K562 (cell line): ENCODE measurements at regions not wholly inside any gene's neighbourhood (a gene's known extent, or its start where the extent isn't known, plus 50 kb on each side); places are given as distances from the start of the nearest gene placed in this dataset.

Source experiments
- ATAC-seq: fragments of 200-7000 bp; cut with Tn5 transposase; 3 replicates; pipeline ENCODE4 v1.9.1; 2020; ENCODE audit warnings: moderate library complexity
- BruUV-seq: library from RNA; stranded (reverse); fragments of 400-500 nt; replicated peaks from 2 replicates; lab custom pipeline; 2021; lab: Mats Ljungman, UMichigan
- CTCF ChIA-PET: fragments of 300-600 bp; formaldehyde crosslinking; extraction: SDS; loops from one replicate; lab custom pipeline; 2021; ENCODE audit warnings: low intra/inter-chr PET ratio; lab: Yijun Ruan, JAX
- POLR2A ChIA-PET: fragments of 300-600, 350-650 bp; sonication (Branson Sonifier 250); formaldehyde crosslinking; extraction: SDS; loops from one replicate; lab custom pipeline; 2021; ENCODE audit warnings: antibody characterized with exemption, inconsistent platforms; lab: Yijun Ruan, JAX
- DNase-seq, 4 experiments: peaks; one replicate each; pipeline versions ENCODE4 v3.0.0 to v3.0.0-alpha.2; 2011 to 2018; ENCODE audit warnings: low spot score in 3 of 4, mixed read lengths in 3 of 4; ENCODE audit errors: extremely low read depth in 1 of 4
- FAIRE-seq: peaks from 2 replicates; lab custom pipeline; 2011; peaks lifted over from hg19 to GRCh38; lab: Jason Lieb, UNC
- H2AFZ ChIP-seq: 2 replicates; pipeline ENCODE4 v1.6.0; 2011; ENCODE audit warnings: low read depth, low read length, control low read depth, inconsistent platforms
- H3K27ac ChIP-seq: fragments of 200-600 bp; 3 replicates; pipeline ENCODE4 v1.8.0; 2011; ENCODE audit warnings: low read depth, mild to moderate bottlenecking, control low read depth, inconsistent platforms, low read length, moderate library complexity, mixed read lengths; ENCODE audit errors: extremely low read depth
- H3K27me3 ChIP-seq, 2 experiments: fragments of 300-600 bp in 1 of 2; 2 replicates in 1 of 2; 3 replicates in 1 of 2; pipeline versions ENCODE4 v1.6.0 to v1.8.0; 2011; ENCODE audit warnings: inconsistent platforms in 2 of 2, low read length in 2 of 2, mild to moderate bottlenecking in 1 of 2, mixed read lengths in 1 of 2, moderate library complexity in 1 of 2; ENCODE audit not compliant: control insufficient read depth in 2 of 2, insufficient read depth in 2 of 2
- H3K36me3 ChIP-seq: fragments of 300-600 bp; 3 replicates; pipeline ENCODE4 v1.8.0; 2011; ENCODE audit warnings: mild to moderate bottlenecking, low read length, inconsistent platforms; ENCODE audit not compliant: control insufficient read depth, insufficient read depth
- H3K4me1 ChIP-seq, 2 experiments: fragments of 200-600 bp in 1 of 2; replicated peaks in 1 of 2; 2 replicates in 1 of 2; 3 replicates in 1 of 2; pipeline versions ENCODE4 v1.5.1 to v1.8.0; 2011; ENCODE audit warnings: inconsistent platforms in 2 of 2, low read length in 2 of 2, mild to moderate bottlenecking in 1 of 2, mixed read lengths in 1 of 2, moderate library complexity in 1 of 2; ENCODE audit not compliant: control insufficient read depth in 2 of 2, insufficient read depth in 2 of 2
- H3K4me2 ChIP-seq: 2 replicates; pipeline ENCODE4 v1.6.1; 2011; ENCODE audit warnings: low read length, control low read depth, inconsistent platforms, mixed read lengths; ENCODE audit not compliant: insufficient read depth
- H3K4me3 ChIP-seq: fragments of 200-600 bp; sonication (generic), shearing (Covaris generic); 2 replicates; pipeline ENCODE4 v1.5.1; 2016; ENCODE audit warnings: control low read depth, inconsistent platforms
- H3K79me2 ChIP-seq: fragments of 200-600 bp; 3 replicates; pipeline ENCODE4 v1.8.0; 2011; ENCODE audit warnings: low read length, inconsistent platforms; ENCODE audit not compliant: control insufficient read depth, insufficient read depth
- H3K9ac ChIP-seq, 2 experiments: 2 replicates each; pipeline versions ENCODE4 v1.6.0 to v1.6.1; 2011; ENCODE audit warnings: low read depth in 2 of 2, low read length in 2 of 2, control low read depth in 1 of 2, inconsistent platforms in 1 of 2, mild to moderate bottlenecking in 1 of 2, mixed read lengths in 1 of 2; ENCODE audit not compliant: insufficient read depth in 1 of 2
- H3K9me1 ChIP-seq: one replicate; pipeline ENCODE4 v1.6.0; 2011; ENCODE audit warnings: inconsistent platforms, mild to moderate bottlenecking, low read length, moderate library complexity; ENCODE audit not compliant: control insufficient read depth, insufficient read depth
- H3K9me3 ChIP-seq: replicated peaks from 2 replicates; pipeline ENCODE4 v1.5.1; 2011; ENCODE audit warnings: low read depth, low read length, inconsistent platforms; ENCODE audit not compliant: control insufficient read depth, insufficient read depth
- H4K20me1 ChIP-seq: replicated peaks from 2 replicates; pipeline ENCODE4 v1.6.1; 2011; ENCODE audit warnings: low read length, inconsistent platforms, mixed read lengths; ENCODE audit not compliant: control insufficient read depth, insufficient read depth
- CGGBP1 ChIP-seq: fragments of 250-450 bp; sonication (Bioruptor Pico); IDR thresholded peaks from 2 replicates; pipeline ENCODE4 v1.9.0; 2021; ENCODE audit warnings: mild to moderate bottlenecking
- HMGXB4 ChIP-seq: sonication (generic); formaldehyde crosslinking; IDR thresholded peaks from 2 replicates; pipeline ENCODE4 v1.8.1; 2023; ENCODE audit warnings: mild to moderate bottlenecking, missing genetic modification reagents
- MAX ChIP-seq: sonication (generic); formaldehyde crosslinking; IDR thresholded peaks from 2 replicates; pipeline ENCODE4 v1.9.0; 2022; ENCODE audit warnings: mild to moderate bottlenecking, missing genetic modification reagents
- SMC3 ChIP-seq: conservative IDR thresholded peaks from 2 replicates; pipeline ENCODE4 v1.6.1; 2011; ENCODE audit warnings: low read depth, low read length, improper control_type of control experiment; ENCODE audit not compliant: insufficient read depth
- SRSF1 ChIP-seq: fragments of 200-400 bp; formaldehyde crosslinking; IDR thresholded peaks from 2 replicates; pipeline ENCODE4 v1.6.1; 2017; ENCODE audit warnings: mild to moderate bottlenecking, low read depth, low read length, moderate library complexity
- THRB ChIP-seq: fragments of 450-650 bp; formaldehyde crosslinking; conservative IDR thresholded peaks from 2 replicates; pipeline ENCODE4 v1.4.0; 2022; ENCODE audit warnings: mild to moderate bottlenecking, missing genetic modification characterization
- USF1 ChIP-seq: sonication (generic); formaldehyde crosslinking; IDR thresholded peaks from 2 replicates; pipeline ENCODE4 v1.9.0; 2022; ENCODE audit warnings: mild to moderate bottlenecking, missing genetic modification reagents
- ZFP91 ChIP-seq: sonication (generic); formaldehyde crosslinking; IDR thresholded peaks from 2 replicates; pipeline ENCODE4 v1.8.0; 2022; ENCODE audit warnings: mild to moderate bottlenecking, missing genetic modification reagents
- ZNF146 ChIP-seq: IDR thresholded peaks from one replicate; pipeline ENCODE4 v1.6.1; 2018; ENCODE audit warnings: missing compliant biosample characterization; ENCODE audit not compliant: unreplicated experiment
- ZNF584 ChIP-seq: fragments of 200-800 bp; sonication (Bioruptor generic); IDR thresholded peaks from 2 replicates; pipeline ENCODE4 v1.6.1; 2016; ENCODE audit warnings: low read depth, mild to moderate bottlenecking, missing genetic modification characterization, missing compliant biosample characterization
- WGBS: fragments of 100-300 bp; shearing (Covaris generic); methylation state at CpG from one replicate; pipeline ENCODE4 v1.1.6; 2016; ENCODE audit warnings: low coverage, mixed read lengths; ENCODE audit not compliant: insufficient coverage; ENCODE audit errors: missing lambda C conversion rate; 5-methylcytosine and 5-hydroxymethylcytosine counted together
- in situ Hi-C: fragments of 300-500 bp; cut with MboI; formaldehyde crosslinking; loops from 4 replicates; pipeline ENCODE4 v1.15.0; 2018; ENCODE audit warnings: inconsistent platforms, mixed read lengths
- intact Hi-C: fragments of 100-400 bp; cut with micrococcal nuclease; formaldehyde crosslinking; loops from 2 replicates; pipeline ENCODE4 v1.14.2; 2022
- TF ChIP-seq, protein P1 (sequence below): IDR thresholded peaks from 2 replicates; pipeline ENCODE4 v1.6.1; 2011; ENCODE audit not compliant: insufficient read length; ENCODE audit errors: extremely low read depth

GRCh38 chr14:22466491-22466890 is 122.5 kb downstream of the DAD1 start:
- WGBS: 38% methylated on average over 3 of the region's 4 CpGs
- H3K4me1 ChIP-seq: peaks cover 0 to 1% of the 10 kb centered on the region in 2 experiments; a peak in 4 of 5 replicates
- POLR2A ChIA-PET: interaction anchor here (0.6 kb wide), 1 partner anchor 48 kb away, joined by 3 read pairs; no protein-coding TSS in a partner anchor
- no peak for TF ChIP-seq MAX (CRISPR knock-in tag)
- no peak for TF ChIP-seq THRB (CRISPR knock-in tag)
- no peak for TF ChIP-seq SMC3
- no peak for TF ChIP-seq CGGBP1 (CRISPR knock-in tag)
- no peak for TF ChIP-seq HMGXB4 (CRISPR knock-in tag)
- no peak for TF ChIP-seq USF1
- TF ChIP-seq ZNF146 (CRISPR knock-in tag): no peak
- no peak for TF ChIP-seq SRSF1
- TF ChIP-seq ZFP91 (CRISPR knock-in tag): no peak
- no peak for TF ChIP-seq ZNF584
- TF ChIP-seq, protein P1, sequence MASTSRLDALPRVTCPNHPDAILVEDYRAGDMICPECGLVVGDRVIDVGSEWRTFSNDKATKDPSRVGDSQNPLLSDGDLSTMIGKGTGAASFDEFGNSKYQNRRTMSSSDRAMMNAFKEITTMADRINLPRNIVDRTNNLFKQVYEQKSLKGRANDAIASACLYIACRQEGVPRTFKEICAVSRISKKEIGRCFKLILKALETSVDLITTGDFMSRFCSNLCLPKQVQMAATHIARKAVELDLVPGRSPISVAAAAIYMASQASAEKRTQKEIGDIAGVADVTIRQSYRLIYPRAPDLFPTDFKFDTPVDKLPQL: no peak

More at GRCh38 chr14:22466491-22466890, 122.5 kb downstream of the DAD1 start:
- DNase-seq (no peak), FAIRE-seq (no peak), ATAC-seq (no peak)
- H3K4me2 ChIP-seq: no peak overlapping the region
- H3K27ac ChIP-seq: no peak overlapping the region
- intact Hi-C loops: no loop called here
- no TSS peak for BruUV-seq
- CTCF ChIA-PET: no interaction called here
- H4K20me1 ChIP-seq: no peaks in the 10 kb centered on the region
- H3K9ac ChIP-seq: no peak overlapping the region
- H3K9me1 ChIP-seq: no peaks in the 10 kb centered on the region
- in situ Hi-C loops: no loop called here
- no peaks in the 10 kb centered on the region for H3K36me3 ChIP-seq
- H3K27me3 ChIP-seq: no peaks in the 10 kb centered on the region
- H2AFZ ChIP-seq: no peak overlapping the region
- H3K9me3 ChIP-seq: no peaks in the 10 kb centered on the region
- H3K4me3 ChIP-seq: no peak overlapping the region
- no peaks in the 10 kb centered on the region for H3K79me2 ChIP-seq
